ENCODE measurements at regions not wholly inside any gene's neighbourhood (a gene's known extent, or its start where the extent isn't known, plus 50 kb on each side); places are given as distances from the start of the nearest gene placed in this dataset.
A peak's percentile ranks its signal among the peaks of the same experiment; 100 is the strongest.

DNA sequence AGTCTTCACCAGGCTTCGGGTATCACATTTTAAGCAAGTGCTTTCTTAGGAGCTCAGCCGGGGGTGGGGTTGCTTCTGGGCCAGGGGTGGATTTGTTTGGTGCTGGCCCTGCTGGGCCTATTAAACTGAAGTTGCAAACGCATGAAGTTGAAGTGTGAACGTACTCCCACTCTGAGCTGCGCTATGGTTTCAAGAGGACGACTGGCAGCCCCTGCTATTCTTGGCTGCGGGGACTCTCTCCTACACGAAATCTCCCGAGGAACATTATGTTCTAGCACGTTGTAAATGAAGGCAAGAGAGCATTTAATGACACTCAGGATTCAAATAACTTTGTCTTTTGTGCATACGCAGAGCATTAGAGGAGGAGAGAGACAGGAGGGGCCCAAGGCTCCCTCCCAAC is 401.3 kb upstream of the BOD1L1 start:
- DNase-seq (ENCODE audit: low read depth, low spot score) = no peak

DNA sequence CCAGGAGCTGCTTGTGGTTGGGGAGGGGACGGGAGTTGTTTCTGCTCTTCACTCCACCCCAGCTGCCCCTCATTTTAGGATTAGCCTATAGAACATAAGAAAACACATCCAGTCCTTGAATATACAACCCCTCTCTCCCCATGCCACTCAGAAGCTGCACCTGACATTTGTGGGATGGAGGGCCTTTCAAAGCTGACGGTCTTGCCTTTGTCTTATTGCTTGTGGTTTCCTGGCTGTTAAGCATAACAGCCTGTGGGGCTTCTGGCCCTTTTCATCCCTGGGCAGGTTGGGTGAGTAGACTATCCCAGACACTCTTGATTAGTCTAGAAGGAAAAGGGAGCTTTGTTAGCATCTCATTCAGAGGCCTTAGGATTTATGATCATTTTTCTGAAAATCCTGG is 407.6 kb upstream of the BOD1L1 start:
- DNase-seq (ENCODE audit: low read depth, low spot score) = no peak

DNA sequence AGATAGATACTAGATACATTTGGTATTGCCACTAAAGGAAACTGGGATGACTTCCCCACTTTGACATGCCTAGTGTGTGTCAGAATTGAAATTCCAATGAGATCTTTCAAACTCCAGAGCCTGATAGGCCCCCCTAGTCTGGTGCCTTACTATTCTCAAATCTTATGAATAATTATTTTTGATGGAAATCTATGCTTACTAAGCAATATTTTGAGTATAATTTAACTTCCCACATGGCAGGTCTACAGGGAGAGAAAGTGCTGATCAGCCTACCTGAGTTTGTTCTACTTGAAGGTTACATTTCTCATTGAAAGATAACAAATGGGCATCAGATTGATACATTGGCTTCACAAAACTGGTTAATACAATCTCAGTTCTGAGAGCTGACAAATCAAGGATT is 415.7 kb upstream of the BOD1L1 start:
- no peak for DNase-seq (ENCODE audit: low read depth, low spot score)

DNA sequence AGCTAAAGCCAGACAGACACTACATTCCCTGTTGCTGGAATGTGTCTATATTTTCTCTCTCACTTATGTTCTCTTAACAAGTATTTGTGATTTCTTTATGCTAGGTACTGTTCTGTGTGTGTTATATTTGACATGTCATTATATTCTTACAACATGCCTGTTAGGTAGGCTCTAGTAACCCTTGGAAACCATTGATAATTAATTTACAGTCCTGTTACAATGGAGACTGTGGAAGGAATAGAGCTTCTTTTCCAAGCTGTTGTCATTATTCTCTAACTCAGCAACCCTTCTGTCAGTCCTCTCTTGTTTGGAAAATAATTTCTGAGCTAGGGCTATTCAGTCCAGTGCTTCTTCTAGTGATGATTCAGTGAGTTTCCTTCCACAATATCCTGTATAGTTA is 419.1 kb upstream of the BOD1L1 start:
- DNase-seq (ENCODE audit: low read depth, low spot score) = no peak

DNA sequence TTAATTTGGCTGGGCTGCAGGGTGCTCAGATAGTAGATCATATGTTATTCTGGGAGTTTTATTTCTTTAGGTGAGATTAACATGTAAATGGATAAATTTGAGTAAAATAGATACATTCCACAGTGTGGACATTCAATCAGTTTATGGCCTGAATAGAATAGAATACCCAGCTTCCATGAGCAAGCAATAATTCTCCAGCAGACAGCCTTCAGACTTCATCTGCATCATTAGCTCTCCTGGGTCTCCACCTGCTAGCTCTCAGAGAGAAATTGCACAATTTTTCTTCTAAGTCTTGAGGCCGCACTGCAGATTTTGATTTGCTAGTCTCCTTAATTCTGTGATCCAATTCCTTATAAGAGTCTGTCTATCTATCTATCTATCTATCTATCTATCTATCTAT is 420.3 kb upstream of the BOD1L1 start:
- DNase-seq (ENCODE audit: low read depth, low spot score) = no peak

DNA sequence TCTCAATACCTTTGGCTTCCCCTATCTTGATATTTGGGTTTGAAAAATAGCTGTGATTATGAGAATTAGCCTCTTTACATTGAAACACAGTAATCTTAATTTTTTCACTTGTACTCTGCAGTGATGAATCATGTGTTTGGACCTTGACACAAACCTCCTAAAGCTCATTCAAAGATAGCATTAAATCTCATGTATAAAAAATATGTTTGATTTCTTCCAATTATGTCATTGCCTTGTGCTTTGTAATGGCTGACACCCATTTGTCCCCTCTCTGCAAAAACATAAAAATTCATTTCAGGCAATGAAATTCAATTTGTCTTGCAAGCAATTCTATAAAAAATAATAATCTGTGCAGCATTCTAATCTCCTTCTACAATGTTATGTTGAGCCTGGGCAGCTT is 422.4 kb upstream of the BOD1L1 start:
- DNase-seq (ENCODE audit: low read depth, low spot score) = no peak

DNA sequence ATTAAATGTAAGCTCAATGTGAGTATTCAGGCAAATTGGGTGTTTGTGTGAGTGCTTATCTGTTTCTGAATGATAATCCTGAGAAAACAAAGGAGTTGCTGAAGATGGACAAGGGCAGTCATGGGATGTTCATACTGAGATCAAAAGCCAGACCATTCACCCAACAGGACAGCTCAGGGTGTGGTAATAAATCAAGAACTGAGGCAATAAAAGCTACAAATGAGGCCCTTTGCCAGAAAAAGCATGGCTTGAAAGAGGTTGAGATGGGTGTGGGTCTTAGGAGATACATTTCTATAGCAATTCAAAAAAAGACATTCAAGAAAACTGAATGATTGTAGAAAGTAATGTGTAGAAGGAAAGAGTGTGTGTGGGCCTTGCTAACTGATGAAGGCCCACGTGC is 425.8 kb upstream of the BOD1L1 start:
- no peak for DNase-seq (ENCODE audit: low read depth, low spot score)

DNA sequence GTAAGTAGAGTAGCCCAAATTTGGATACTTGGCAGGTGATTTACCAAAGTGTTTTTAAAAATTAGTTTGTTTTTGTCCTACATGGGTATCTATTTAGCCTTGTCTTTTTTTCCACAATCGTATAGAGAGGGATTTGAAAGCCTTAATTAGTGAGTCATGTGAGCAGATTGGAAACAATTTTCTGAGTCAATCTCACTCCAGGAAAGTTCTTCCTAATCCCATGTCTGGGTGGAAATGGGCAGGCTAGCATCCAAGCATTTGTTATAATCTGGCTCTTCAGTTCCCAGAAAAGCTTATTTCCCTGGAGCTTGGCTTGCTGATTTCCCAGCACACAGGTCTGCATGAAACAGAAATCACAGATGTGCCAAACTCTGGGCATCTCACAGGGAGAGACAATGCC is 426.9 kb upstream of the BOD1L1 start:
- no peak for DNase-seq (ENCODE audit: low read depth, low spot score)

DNA sequence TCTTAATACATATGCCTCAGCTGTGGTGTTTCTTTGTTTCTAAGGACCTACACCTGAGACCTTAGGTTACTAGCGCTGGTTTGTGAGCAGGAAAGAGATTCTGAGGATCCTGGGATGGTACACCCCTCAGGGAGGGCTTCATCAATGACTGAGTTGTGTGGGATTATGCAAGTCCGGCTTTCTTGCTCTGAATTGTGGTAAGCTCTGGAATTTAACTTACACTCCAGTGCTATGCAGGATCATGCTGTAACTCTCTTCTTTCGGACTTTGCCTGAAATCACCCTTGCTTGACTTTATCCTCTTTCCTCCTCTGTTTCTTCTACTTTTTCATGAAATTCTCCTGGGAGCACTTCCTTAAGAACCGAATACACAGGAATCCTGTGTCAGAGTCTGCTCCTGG is 431.5 kb upstream of the BOD1L1 start:
- DNase-seq (ENCODE audit: low read depth, low spot score) = peak; percentile 14

DNA sequence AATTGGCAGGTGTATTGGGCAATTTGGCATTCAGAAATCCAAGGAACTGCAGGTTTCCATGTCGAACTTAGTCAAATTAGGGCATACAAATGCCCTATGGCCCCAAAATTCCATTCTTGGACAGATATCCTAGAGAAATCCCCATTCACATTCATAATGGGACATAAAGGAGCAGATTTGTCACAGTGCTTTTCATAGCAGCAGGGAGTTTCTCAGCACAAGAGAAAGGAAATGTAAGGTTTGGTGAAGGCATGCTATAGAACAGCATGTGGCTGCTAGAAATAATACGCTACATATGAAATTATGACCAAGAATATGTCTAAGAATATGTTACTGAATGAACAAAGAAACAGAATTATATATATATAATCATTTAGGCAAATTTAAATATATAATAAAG is 437.5 kb upstream of the BOD1L1 start:
- no peak for DNase-seq (ENCODE audit: low read depth, low spot score)

DNA sequence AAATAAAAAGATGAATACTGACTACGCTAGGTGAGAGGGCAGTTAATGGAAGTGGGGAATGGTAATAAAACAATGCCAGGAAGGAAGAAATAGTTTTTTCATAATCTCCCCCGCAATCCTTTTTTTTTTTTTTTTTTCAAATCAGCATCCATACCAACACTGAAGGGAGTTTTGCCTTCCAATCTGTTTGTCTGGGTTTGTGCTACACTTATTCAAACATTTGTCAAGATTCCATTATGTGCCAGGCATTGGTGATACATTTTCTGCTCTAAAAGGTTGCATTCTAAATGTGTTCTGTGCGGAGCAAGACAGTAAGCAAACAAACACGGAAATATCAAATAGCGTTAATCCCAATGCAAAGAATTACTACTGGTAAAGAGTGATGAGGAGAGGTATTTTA is 437.9 kb upstream of the BOD1L1 start:
- no peak for DNase-seq (ENCODE audit: low read depth, low spot score)

DNA sequence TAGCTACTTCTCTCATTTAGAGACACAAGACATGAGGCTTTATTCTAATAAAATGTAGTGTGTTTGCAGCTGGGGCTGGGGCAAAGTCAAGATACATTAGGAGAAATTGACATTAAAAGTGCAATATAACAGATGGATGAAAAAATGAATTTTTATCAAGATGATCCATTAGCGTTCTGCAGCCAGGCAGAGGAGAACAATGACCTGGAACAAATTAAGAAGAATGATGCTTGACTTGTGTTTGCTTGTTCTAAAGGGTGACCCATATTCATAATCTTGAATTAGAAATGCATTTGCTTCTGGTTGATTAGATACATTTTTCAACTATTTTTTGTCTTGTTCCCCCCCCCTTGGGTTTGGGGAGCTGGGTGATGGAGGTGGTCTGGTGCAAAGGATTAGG is 439.5 kb upstream of the BOD1L1 start:
- no peak for DNase-seq (ENCODE audit: low read depth, low spot score)

DNA sequence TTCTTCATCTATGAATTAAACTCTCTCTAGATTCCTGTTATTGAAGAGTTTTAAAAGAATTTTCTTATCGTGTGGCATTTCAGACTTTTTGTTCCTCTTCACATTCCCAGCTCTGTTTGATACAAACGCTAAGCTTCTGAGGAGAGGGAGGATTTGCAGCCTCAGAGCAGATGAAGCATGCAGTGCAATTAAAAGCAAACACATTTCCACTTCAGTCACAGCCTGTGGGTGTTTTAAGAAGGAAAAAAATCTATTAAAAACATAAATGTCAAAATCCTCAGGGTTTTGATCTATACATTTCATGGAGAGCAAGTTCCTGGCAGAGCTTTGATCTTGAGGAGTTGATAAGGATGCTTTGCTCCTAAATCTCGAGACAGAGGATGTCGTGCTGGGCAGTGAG is 442.4 kb upstream of the BOD1L1 start:
- no peak for DNase-seq (ENCODE audit: low read depth, low spot score)

DNA sequence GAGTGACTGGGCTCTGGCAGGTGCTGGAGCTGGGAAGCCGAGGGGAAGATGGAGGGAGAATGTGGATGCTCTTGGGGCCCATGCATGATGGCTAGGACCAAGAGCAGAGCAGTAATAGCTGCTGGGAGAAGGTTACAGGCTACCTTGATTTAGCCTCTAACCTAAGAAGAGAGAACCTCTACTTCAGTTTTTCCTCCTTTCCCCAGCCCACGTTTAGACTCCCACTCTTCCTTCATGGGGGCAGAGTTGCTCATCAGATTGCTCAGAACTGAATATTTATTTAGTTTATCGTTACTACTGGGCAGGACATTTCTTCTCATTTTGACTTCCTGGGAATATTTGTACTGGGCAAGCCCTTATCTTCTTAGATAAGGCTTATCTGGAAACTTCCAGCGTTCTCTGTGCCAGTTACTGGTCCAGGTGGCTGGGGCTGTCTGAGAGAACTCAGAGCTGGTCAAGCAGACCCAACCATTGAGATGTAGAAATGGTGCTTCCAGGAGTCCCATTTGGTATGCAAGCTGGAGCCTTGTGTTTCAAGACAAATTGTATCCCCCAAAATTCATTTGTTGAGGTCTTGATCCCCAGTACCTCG is 442.9 kb upstream of the BOD1L1 start:
- DNase-seq (ENCODE audit: low read depth, low spot score) = no peak

DNA sequence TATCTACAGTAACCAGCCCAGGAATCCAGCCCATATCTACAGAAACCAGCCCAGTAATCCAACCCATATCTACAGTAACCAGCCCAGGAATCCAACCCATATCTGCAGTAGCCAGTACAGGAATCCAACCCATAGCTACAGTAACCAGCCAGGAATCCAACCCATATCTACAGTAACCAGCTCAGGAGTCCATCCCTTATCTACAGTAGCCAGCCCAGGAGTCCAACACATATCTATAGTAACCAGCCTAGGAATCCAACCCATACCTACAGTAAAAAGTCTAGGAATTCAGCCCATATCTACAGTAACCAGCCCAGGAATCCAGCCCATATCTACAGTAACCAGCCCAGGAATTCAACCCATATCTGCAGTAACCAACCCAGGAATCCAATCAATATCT is 445.0 kb upstream of the BOD1L1 start:
- DNase-seq (ENCODE audit: low read depth, low spot score) = no peak

DNA sequence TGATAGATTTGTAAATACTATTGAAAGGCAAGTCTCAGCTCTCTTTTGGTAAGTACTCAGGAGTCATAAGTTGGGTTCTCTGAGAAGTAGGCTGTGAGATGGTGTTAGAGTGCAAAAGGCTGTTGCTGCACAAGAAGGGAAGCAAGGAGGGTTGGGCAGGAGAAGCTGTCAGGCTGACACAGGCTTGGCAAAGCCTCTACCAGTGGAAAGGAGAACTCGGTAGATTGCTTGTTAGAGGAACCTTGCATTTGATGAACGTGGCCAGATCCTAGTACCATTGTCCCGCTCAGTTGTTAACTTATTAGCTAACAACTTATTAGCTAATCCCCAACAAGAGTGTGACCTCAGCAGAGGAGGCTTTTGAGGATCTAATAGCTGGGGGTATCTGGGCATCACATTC is 449.3 kb upstream of the BOD1L1 start:
- DNase-seq (ENCODE audit: low read depth, low spot score) = no peak

DNA sequence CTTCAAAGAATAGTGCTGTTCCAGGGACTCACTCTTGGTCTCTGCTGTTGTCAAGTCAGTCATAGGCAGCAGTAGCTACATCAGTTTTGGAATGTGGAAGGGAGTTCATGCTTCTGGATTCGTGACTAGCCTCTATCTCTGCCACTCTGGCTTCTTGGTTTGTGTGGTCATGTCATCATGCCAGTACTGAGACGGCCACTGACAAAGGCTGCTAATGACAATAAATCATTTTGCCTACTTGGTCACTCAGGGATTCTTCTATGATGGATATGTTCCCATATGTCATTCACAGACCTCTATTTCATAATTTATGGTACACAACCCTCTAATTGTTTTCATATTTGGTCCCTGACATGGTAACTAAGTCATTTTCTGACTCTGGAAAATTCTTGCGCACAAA is 450.8 kb upstream of the BOD1L1 start:
- peak; percentile 28 for DNase-seq (ENCODE audit: low read depth, low spot score)

DNA sequence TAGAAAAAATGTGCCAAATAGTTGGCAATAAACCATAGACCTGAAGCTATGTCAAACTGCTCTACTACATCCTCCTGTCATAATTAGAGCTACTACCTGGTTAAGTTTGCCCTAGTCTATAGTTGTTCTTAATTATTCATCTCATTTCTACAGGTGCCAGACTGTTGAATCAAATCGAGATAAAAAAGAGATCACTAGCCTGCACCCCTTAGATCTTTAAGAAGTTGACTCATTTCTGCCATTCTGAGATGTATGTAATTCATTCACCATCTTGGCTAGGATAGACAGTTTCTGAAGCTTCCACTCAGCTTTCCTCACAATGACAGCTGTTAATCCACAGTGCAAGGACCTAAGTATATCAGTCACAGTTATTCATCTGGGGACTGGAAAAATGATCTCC is 452.1 kb upstream of the BOD1L1 start:
- no peak for DNase-seq (ENCODE audit: low read depth, low spot score)

DNA sequence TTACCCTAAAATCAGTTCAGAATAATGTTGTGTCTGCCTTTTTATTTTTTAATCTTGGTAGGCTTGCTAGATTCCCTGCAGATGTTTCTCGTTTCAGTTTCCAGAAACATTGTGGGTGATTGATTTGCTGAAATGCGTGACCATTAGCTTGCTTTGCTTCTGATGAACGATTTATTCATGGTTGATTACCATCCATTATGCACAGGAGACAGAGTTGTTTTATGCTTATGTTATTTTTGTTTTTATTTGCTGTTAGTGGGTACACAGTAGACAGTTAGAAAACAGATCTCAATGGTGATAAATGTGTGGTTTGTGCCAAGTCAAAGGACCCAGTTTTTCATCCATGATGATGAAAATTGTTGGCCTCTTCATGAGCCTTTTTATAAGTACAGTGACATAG is 455.6 kb upstream of the BOD1L1 start:
- no peak for DNase-seq (ENCODE audit: low read depth, low spot score)

DNA sequence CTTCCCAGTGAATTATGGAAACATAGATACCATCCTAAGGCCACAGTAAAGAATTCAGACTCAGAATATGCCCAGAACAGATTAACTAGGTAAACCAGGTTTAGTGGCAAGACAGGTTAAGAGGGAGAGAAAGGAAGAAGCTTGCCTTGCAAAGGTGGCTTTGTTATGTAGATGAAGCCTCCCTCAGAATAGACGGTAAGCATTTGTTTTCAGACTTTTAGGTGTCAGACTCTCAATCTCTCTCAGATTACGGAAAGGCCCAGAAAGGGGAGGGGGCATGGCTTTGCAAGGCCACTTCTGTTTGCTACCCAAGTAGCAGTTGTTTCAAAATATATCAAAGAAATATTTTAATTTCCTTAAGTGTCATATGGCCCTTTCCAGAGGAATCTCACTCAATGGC is 457.1 kb upstream of the BOD1L1 start:
- no peak for DNase-seq (ENCODE audit: low read depth, low spot score)

DNA sequence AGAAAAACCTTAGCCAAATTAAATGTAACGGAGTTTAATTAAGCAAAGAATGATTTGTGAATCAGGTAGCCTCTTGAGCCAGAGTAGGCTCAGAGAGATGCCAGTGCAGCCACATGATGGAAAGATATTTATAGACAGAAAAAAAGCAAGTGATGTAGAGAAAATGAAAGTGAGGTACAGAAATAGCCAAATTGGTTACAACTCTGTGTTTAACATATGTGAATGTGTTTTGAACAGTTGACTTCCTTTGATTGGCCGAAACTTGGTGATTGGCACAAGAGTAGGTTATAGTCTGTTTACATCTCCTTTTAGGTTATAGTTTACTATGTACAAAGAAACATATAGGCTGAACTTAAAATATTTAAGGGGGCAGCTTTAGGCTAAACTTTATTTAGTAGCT is 459.9 kb upstream of the BOD1L1 start:
- DNase-seq (ENCODE audit: low read depth, low spot score) = no peak

DNA sequence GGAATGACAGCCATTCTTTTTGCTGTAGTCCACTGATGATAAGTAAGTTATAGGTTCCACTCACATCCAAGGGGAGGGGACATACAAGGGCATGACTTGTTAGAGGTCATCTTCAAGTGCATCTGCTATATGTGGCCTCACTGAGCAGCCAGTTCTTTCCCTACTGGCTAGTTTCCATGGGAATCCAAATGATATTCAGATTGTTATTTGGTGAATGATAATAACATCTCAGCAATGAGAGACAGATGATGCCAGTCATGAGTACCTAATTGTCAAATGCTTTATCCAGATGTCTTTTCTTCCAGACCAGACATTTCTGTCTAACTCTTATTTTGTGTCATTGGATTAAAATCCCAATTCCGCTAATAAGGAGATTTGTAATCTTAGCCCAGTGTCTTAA is 460.4 kb upstream of the BOD1L1 start:
- DNase-seq (ENCODE audit: low read depth, low spot score) = no peak

DNA sequence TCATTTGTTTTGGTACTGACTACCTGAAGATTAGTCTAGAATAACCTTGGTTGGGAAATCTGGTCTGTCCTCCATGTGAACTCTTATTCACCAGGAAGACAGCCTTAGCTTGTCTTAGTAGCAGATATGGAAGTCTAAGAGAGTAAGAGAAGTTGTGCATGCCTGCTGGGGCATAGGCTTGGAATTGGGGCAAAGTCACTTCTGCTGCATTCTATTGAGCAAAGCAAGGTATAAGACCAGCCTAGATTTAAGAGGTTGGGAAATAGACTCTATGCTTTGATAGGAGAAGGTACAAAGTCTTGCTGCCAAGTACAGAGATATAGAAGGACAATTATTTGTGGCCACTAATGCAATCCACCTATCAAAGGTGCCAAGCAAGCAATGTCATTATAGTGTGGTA is 464.0 kb upstream of the BOD1L1 start:
- DNase-seq (ENCODE audit: low read depth, low spot score) = no peak

DNA sequence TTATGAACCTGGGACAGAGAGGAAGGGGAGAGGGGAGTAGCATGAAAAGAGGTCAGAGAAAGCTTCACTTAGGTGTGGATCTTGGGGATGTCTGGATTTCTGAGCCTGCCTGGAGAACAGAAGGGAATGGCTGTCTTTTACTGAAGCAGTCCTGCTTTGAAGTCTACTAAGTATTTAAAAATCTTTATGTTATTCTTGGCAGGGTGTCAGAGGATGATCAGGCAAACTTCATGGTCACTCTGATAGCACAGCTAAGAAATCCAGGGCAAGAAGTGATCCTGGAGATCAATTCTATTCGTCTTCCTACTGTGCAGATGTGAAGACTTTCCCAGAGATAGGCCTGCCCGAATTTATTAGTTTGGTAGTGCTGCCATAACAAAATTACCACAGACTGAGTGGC is 464.4 kb upstream of the BOD1L1 start:
- no peak for DNase-seq (ENCODE audit: low read depth, low spot score)

DNA sequence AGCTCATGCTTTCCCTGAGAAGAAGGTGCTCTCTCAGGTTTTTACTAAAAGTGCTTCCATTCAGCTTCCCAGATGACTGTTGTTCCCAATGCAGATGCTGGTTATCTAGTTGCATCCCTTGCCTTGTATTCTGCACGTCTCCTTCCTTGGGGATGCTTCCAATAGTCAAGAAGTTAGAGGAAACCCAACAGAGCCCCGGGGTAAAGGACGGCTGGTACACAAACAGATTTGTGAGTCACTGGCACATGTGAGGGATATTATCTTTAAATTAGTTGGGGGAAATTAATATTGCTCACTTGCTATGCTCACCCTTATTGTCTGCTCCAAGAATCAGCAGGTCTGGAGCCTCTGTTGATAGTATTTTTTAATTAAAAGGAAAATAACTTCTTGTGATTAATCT is 465.2 kb upstream of the BOD1L1 start:
- no peak for DNase-seq (ENCODE audit: low read depth, low spot score)

Data from astrocyte of the hippocampus (primary cell).